GM12891 (cell line): ENCODE measurements at regions not wholly inside any gene's neighbourhood (a gene's known extent, or its start where the extent isn't known, plus 50 kb on each side); places are given as distances from the start of the nearest gene placed in this dataset.
"Not testable (repeated sequence)": the region's sequence is repeated elsewhere in the genome, so short reads cannot be mapped to it uniquely, and the experiment has no call there.

Experiments used
- DNase-seq: peaks from one replicate; pipeline ENCODE4 v3.0.0; 2011; ENCODE audit warnings: low spot score; ENCODE audit not compliant: insufficient read length
- FAIRE-seq: peaks from 2 replicates; lab custom pipeline; 2011; peaks lifted over from hg19 to GRCh38; lab: Jason Lieb, UNC
- PAX5 ChIP-seq: IDR thresholded peaks from 2 replicates; pipeline ENCODE4 v1.6.1; 2011; ENCODE audit warnings: low read length, moderate library complexity, mild to moderate bottlenecking; ENCODE audit not compliant: insufficient read depth, severe bottlenecking
- POLR2A ChIP-seq: IDR thresholded peaks from 2 replicates; pipeline ENCODE4 v1.6.1; 2011; ENCODE audit warnings: low read depth, low read length, control low read depth
- POLR2AphosphoS5 ChIP-seq: IDR thresholded peaks from 2 replicates; pipeline ENCODE4 v1.6.1; 2011; ENCODE audit warnings: low read depth, low read length, control low read depth
- POU2F2 ChIP-seq: IDR thresholded peaks from 2 replicates; pipeline ENCODE4 v1.6.1; 2011; ENCODE audit warnings: low read depth, mild to moderate bottlenecking, control low read depth, low read length, moderate library complexity
- SPI1 ChIP-seq: IDR thresholded peaks from 2 replicates; pipeline ENCODE4 v1.6.1; 2011; ENCODE audit warnings: low read depth, low read length, control low read depth
- TAF1 ChIP-seq: IDR thresholded peaks from 2 replicates; pipeline ENCODE4 v1.6.1; 2011; ENCODE audit warnings: low read depth, low read length, control low read depth

DNA sequence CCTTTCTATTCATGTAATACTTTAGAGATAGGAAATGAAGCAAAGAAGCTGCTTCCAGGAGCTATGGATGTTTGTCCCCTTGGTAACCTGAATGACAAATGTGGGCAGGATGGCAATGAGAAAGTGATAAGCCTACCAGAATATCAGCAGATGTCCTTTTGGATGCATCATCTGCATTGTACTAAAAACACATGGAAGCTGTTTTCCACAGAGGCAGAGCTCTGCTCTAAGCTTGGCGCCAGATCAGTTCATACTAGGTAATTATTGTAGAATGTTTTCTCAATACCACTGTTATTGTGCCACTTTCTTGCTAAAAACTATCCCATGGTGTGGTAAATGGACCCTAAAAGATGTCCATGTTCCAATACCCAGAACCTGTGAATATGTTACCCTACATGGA is 100.2 kb downstream of the DTWD1 start:
- no peak for TF ChIP-seq POLR2AphosphoS5
- TF ChIP-seq POU2F2, result no peak
- no peak for TF ChIP-seq POLR2A
- no peak for TF ChIP-seq TAF1
- TF ChIP-seq PAX5, result no peak
- no peak for TF ChIP-seq SPI1
- FAIRE-seq, result no peak
- DNase-seq, result no peak

DNA sequence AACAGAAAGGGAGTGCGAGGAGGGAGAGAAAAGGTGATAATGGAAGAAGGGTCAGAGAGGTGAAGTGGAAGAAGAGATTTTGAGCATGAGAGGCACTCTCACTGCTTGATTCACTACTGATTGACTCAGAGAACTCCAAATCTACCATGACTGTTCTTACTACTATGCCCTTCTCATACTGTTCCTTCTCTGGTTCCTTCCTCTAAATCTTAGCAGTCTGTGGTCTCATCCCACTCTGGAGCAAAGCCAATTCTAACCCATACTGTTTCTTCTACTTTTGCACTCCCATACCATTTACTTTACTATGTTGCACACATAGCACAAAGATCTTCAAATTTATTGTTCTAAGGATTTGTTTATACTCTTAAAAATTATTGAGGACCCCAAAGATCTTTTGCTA is 100.8 kb downstream of the DTWD1 start:
- no peak for FAIRE-seq
- no peak for DNase-seq
- TF ChIP-seq POLR2A (no peak), POU2F2 (no peak), TAF1 (no peak), SPI1 (no peak), PAX5 (no peak), POLR2AphosphoS5 (no peak)

DNA sequence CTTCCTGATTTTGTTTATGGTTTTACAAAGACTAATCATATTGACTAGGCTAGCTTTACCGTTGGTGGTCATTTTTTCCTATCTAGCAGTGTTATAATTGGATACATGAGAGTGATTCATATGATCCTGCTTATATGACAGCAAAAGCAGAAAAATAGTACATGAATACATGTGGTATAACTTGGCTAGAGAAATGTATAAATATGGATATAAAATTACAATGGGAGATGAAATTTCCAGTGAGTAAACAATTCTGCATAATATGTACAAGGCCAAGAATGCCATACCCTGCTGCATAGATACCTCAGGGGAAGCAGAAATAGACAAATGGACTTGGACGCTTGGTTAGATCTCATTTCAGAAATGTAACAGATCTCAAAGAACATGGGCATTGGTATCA is 103.1 kb downstream of the DTWD1 start:
- no peak for FAIRE-seq
- TF ChIP-seq POLR2A (no peak), PAX5 (no peak), POU2F2 (no peak), POLR2AphosphoS5 (no peak), SPI1 (no peak), TAF1 (no peak)

DNA sequence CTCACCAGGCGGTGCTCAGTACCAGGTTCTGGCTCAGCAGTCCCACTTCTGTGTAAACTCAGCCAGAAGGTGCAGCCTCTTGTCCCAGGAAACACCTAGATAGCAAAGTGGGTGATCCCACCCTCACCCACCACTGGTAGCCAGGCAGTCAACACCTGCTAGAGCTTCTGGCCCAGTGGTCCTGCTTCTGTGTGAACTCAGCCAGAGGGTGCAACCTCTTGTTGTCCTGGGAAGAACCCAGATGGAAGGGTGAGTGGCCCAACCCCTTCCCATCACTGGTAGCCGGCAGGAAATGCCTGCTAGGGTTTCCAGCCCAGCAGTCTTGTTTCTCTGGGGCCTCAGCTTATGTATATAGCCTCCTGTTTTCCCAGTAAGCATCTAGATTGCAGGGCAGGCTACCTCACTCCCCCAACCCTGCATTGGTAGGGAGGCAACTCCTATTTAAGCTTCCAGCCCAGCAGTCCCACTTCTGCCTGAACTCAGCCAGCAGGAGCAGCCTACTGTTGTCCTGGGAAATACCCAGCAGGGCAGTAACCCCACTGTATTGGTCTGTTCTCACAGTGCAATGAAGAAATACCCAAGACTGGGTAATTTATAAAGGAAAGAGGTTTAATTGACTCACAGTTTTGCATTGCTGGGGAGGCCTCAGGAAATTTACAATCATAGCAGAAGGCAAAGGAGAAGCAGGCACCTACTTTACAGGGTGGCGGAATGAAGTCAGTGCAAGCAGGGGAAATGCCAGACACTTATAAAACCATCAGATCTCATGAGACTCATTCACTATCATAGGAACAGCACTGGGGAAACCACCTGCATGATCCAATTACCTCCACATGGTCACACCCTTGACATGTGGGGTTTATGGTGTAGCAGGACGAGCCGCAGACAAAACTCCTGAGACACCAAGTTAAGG is 110.6 kb downstream of the DTWD1 start:
- TF ChIP-seq POLR2AphosphoS5, result no peak
- no peak for TF ChIP-seq PAX5
- TF ChIP-seq POLR2A, result no peak
- no peak for TF ChIP-seq TAF1
- TF ChIP-seq SPI1, result no peak
- no peak for TF ChIP-seq POU2F2
- no peak for FAIRE-seq

More for the DNA sequence above, 103.1 kb downstream of the DTWD1 start:
- no peak for DNase-seq

DNA sequence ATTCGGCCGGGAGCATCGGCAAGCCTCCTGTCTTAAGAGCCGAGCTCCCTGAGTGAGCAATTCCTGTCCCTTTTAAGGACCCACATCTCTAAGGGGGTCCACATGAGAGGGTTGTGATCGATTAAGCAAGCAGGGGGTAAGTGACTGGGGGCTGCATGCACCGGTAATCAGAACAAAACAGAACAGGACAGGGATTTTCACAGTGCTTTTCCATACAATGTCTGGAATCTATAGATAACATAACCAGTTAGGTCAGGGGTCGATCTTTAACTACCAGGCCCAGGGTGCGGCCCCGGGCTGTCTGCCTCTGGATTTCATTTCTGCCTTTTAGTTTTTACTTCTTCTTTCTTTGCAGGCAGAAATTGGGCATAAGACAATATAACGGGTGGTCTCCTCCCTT is 111.3 kb downstream of the DTWD1 start:
- not testable (repeated sequence) for FAIRE-seq, DNase-seq

More for the DNA sequence above, 110.6 kb downstream of the DTWD1 start:
- DNase-seq, result no peak

DNA sequence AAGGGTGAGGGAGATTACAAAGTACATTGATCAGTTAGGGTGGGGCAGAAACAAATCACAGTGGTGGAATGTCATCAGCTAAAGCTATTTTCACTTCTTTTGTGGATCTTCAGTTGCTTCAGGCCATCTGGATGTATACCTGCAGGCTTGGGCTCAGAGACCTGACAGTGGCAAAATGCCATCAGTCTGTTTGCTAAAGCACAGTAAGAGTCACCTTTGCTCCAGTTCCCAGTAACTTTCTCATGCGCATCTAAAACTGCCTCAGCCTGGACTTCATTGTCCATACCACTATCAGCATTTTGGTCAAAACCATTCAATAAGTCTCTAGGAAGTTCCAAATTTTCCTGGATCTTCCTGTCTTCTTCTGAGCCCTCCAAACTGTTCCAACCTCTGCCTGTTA is 113.2 kb downstream of the DTWD1 start:
- FAIRE-seq, DNase-seq: not testable (repeated sequence)

DNA sequence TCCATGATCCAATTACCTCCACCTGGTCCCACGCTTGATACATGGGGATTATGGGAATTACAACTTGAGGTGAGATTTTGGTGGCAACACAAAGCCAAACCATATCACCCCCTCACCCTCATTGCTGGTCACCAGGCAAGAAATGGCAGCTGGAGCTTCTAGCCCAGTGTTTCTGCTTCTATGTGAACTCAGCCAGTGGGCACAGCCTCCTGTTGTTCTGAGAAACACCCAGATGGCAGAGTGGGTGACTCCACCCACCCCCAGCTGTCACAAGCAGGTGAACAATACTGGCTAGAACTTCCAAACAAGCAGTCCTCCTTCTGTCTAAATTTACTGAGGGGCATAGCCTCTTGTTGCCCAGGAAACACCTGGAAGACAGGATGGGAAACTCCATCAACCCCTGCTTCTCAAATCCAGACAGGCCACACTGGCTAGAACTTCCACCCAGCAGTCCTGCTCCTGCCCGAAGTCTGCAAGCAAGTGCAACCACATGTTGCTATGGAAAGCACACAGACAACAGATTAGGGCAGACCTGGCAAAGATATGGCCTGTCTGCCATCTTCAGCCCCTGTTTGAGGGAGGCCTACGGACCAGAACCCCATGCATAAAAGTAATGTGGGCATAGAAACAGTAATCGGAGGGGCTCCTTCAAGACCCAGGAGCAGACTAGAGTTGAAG is 114.1 kb downstream of the DTWD1 start:
- no peak for DNase-seq
- no peak for TF ChIP-seq POU2F2
- no peak for TF ChIP-seq SPI1
- no peak for FAIRE-seq

DNA sequence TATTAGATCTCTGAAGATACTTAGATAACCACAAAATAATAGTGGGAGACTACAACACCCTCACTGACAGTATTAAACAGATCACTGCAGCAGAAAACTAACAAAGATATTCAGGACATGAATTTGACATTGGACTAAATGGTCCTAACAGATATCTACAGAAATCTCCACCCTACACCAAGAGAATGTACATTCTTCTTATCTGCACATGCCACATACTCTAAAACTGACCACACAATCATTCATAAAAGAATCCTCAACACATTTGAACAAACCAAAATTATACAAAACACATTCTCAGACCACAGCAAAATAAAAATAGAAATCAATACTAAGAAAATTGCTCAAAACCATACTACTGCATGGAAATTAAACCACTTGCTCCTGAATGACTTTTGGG is 116.3 kb downstream of the DTWD1 start:
- DNase-seq (no peak), FAIRE-seq (no peak)
- no peak for TF ChIP-seq POU2F2

DNA sequence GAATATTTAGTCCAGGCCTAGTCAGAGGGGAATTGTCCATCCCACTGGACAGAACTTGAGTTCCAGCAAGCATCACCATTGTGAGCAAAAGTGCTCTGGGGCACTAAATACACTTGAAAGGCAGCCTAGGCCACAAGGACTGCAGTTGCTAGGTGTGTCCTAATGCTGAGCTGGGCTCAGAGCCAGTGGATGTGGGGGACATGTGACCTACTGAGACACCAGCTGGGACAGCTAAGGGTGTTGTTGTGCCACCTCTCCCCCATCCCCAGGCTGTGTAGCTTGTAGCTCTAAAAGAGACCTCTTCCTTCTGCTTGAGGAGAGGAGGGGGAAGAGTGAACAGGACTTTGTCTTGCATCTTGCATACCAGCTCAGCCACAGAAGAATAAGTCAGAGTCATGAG is 120.9 kb downstream of the DTWD1 start:
- TF ChIP-seq POLR2AphosphoS5 (no peak), SPI1 (no peak), TAF1 (no peak), PAX5 (no peak), POU2F2 (no peak), POLR2A (no peak)
- FAIRE-seq, result no peak

DNA sequence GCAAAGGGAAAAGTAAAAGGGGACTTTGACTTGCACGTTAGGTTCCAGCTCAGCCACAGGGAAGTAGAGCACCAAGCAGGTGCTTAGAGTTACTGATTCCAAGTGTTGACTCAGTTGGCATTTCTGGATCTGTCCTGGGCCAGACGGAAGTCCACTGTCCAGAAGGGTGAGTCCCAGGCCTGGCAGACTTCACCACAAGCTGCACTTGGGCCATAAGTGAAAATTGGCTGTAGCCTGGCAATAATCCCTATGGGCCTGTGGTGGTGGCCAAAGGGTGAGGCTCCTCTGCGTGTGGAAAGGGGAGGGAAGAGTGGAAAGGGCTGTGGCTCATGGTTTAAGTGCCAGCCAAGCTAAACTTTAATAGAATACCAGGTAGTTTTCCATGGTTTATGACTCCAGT is 121.5 kb downstream of the DTWD1 start:
- DNase-seq, result no peak
- FAIRE-seq, result no peak
- TF ChIP-seq TAF1 (no peak), SPI1 (no peak), PAX5 (no peak), POU2F2 (no peak), POLR2A (no peak), POLR2AphosphoS5 (no peak)

More for the DNA sequence above, 120.9 kb downstream of the DTWD1 start:
- DNase-seq, result no peak
